ACC112 (cell line): ENCODE measurements at regions not wholly inside any gene's neighbourhood (a gene's known extent, or its start where the extent isn't known, plus 50 kb on each side); places are given as distances from the start of the nearest gene placed in this dataset.

ENCODE experiments used
- H2AFZ ChIP-seq: fragments of 200-600 bp; sonication (generic); one replicate; pipeline ENCODE4 v1.6.0; 2017; ENCODE audit warnings: antibody characterized with exemption, low read length; ENCODE audit not compliant: unreplicated experiment
- H3K27ac ChIP-seq: fragments of 200-600 bp; sonication (generic); 2 replicates; pipeline ENCODE4 v1.5.1; 2014; ENCODE audit warnings: low read depth, mild to moderate bottlenecking, antibody characterized with exemption, low read length, moderate library complexity
- H3K27me3 ChIP-seq: fragments of 200-600 bp; sonication (generic); 2 replicates; pipeline ENCODE4 v1.6.1; 2014; ENCODE audit warnings: mild to moderate bottlenecking, antibody characterized with exemption, low read length, moderate library complexity, mixed read lengths; ENCODE audit not compliant: insufficient read depth
- H3K36me3 ChIP-seq: fragments of 200-600 bp; sonication (generic); 2 replicates; pipeline ENCODE4 v1.6.1; 2016; ENCODE audit warnings: mild to moderate bottlenecking, antibody characterized with exemption, low read length, moderate library complexity, mixed read lengths; ENCODE audit not compliant: insufficient read depth
- H3K4me1 ChIP-seq: fragments of 200-600 bp; sonication (generic); one replicate; pipeline ENCODE4 v1.6.1; 2016; ENCODE audit warnings: low read length, mixed read lengths; ENCODE audit not compliant: insufficient read depth, unreplicated experiment, control insufficient read depth
- H3K4me3 ChIP-seq: fragments of 200-600 bp; sonication (generic); 2 replicates; pipeline ENCODE4 v1.5.1; 2014; ENCODE audit warnings: mild to moderate bottlenecking, low read depth, low read length
- H3K79me2 ChIP-seq: fragments of 200-600 bp; sonication (generic); one replicate; pipeline ENCODE4 v1.6.0; 2016; ENCODE audit warnings: low read length; ENCODE audit not compliant: control insufficient read depth, unreplicated experiment, insufficient read depth

- Histone ChIP-seq H3K79me2 (no peaks in the 10 kb centered on the region), H3K36me3 (no peaks in the 10 kb centered on the region), H2AFZ (no peak overlapping the region), H3K4me1 (no peaks in the 10 kb centered on the region), H3K27me3 (no peaks in the 10 kb centered on the region), H3K27ac (no peak overlapping the region), H3K4me3 (no peak overlapping the region)
Measured at GRCh38 chr3:181317508-181317907, 328.0 kb upstream of the DNAJC19 start.

- Histone ChIP-seq H3K79me2 (no peaks in the 10 kb centered on the region), H2AFZ (no peak overlapping the region), H3K4me1 (no peaks in the 10 kb centered on the region), H3K27me3 (no peaks in the 10 kb centered on the region), H3K27ac (no peak overlapping the region), H3K4me3 (no peak overlapping the region), H3K36me3 (no peaks in the 10 kb centered on the region)
Measured at GRCh38 chr3:181316482-181316881, 326.9 kb upstream of the DNAJC19 start.

- Histone ChIP-seq H2AFZ (no peak overlapping the region), H3K4me3 (no peak overlapping the region), H3K36me3 (no peaks in the 10 kb centered on the region), H3K4me1 (no peaks in the 10 kb centered on the region), H3K27me3 (no peaks in the 10 kb centered on the region), H3K27ac (no peak overlapping the region), H3K79me2 (no peaks in the 10 kb centered on the region)
Measured at GRCh38 chr3:181313335-181313734, 323.8 kb upstream of the DNAJC19 start.

GRCh38 chr3:181311186-181311585 lies 321.6 kb upstream of the DNAJC19 start:
- H3K4me3 ChIP-seq = no peak overlapping the region
- no peaks in the 10 kb centered on the region for H3K36me3 ChIP-seq

GRCh38 chr3:181302960-181303359 lies 313.4 kb upstream of the DNAJC19 start:
- no peak overlapping the region for H3K4me3 ChIP-seq
- H3K27me3 ChIP-seq = no peaks in the 10 kb centered on the region
- no peaks in the 10 kb centered on the region for H3K4me1 ChIP-seq
- no peak overlapping the region for H2AFZ ChIP-seq
- no peaks in the 10 kb centered on the region for H3K36me3 ChIP-seq
- no peaks in the 10 kb centered on the region for H3K79me2 ChIP-seq
- no peak overlapping the region for H3K27ac ChIP-seq

More at GRCh38 chr3:181311186-181311585, 321.6 kb upstream of the DNAJC19 start:
- H3K79me2 ChIP-seq = no peaks in the 10 kb centered on the region
- H3K27me3 ChIP-seq = no peaks in the 10 kb centered on the region
- H3K4me1 ChIP-seq = no peaks in the 10 kb centered on the region
- no peak overlapping the region for H2AFZ ChIP-seq
- no peak overlapping the region for H3K27ac ChIP-seq

- Histone ChIP-seq H3K36me3 (no peaks in the 10 kb centered on the region), H3K79me2 (no peaks in the 10 kb centered on the region), H2AFZ (no peak overlapping the region), H3K27me3 (no peaks in the 10 kb centered on the region), H3K27ac (no peak overlapping the region), H3K4me1 (no peaks in the 10 kb centered on the region), H3K4me3 (no peak overlapping the region)
Measured at GRCh38 chr3:181300033-181300432, 310.5 kb upstream of the DNAJC19 start.

- no peaks in the 10 kb centered on the region for H3K4me1 ChIP-seq
- H3K36me3 ChIP-seq = no peaks in the 10 kb centered on the region
- no peaks in the 10 kb centered on the region for H3K79me2 ChIP-seq
- H3K27ac ChIP-seq = no peak overlapping the region
- no peaks in the 10 kb centered on the region for H3K27me3 ChIP-seq
- no peak overlapping the region for H2AFZ ChIP-seq
- H3K4me3 ChIP-seq = no peak overlapping the region
Measured at GRCh38 chr3:181298421-181298820, 308.9 kb upstream of the DNAJC19 start.

- Histone ChIP-seq H3K27me3 (no peaks in the 10 kb centered on the region), H2AFZ (no peak overlapping the region), H3K27ac (no peak overlapping the region), H3K4me3 (no peak overlapping the region), H3K36me3 (no peaks in the 10 kb centered on the region), H3K79me2 (no peaks in the 10 kb centered on the region), H3K4me1 (no peaks in the 10 kb centered on the region)
Measured at GRCh38 chr3:181292984-181293383, 303.4 kb upstream of the DNAJC19 start.

- no peaks in the 10 kb centered on the region for H3K36me3 ChIP-seq
- no peaks in the 10 kb centered on the region for H3K27me3 ChIP-seq
- H3K4me3 ChIP-seq = no peak overlapping the region
- no peak overlapping the region for H3K27ac ChIP-seq
- H3K4me1 ChIP-seq = no peaks in the 10 kb centered on the region
- H3K79me2 ChIP-seq = no peaks in the 10 kb centered on the region
- H2AFZ ChIP-seq = no peak overlapping the region
Measured at GRCh38 chr3:181290941-181291340, 301.4 kb upstream of the DNAJC19 start.

- Histone ChIP-seq H3K36me3 (no peaks in the 10 kb centered on the region), H3K27me3 (no peaks in the 10 kb centered on the region), H3K4me3 (no peak overlapping the region), H3K27ac (no peak overlapping the region), H2AFZ (no peak overlapping the region), H3K79me2 (no peaks in the 10 kb centered on the region), H3K4me1 (no peaks in the 10 kb centered on the region)
Measured at GRCh38 chr3:181289306-181289705, 299.8 kb upstream of the DNAJC19 start.

- H2AFZ ChIP-seq = no peak overlapping the region
- H3K4me3 ChIP-seq = no peak overlapping the region
- no peaks in the 10 kb centered on the region for H3K36me3 ChIP-seq
- no peak overlapping the region for H3K27ac ChIP-seq
- no peaks in the 10 kb centered on the region for H3K79me2 ChIP-seq
- H3K27me3 ChIP-seq = no peaks in the 10 kb centered on the region
- no peaks in the 10 kb centered on the region for H3K4me1 ChIP-seq
Measured at GRCh38 chr3:181288145-181288544, 298.6 kb upstream of the DNAJC19 start.

- Histone ChIP-seq H3K79me2 (no peaks in the 10 kb centered on the region), H2AFZ (no peak overlapping the region), H3K4me3 (no peak overlapping the region), H3K27me3 (no peaks in the 10 kb centered on the region), H3K36me3 (no peaks in the 10 kb centered on the region), H3K4me1 (no peaks in the 10 kb centered on the region), H3K27ac (no peak overlapping the region)
Measured at GRCh38 chr3:181279239-181279565, 289.7 kb upstream of the DNAJC19 start.
